AG10803 (cell line): ENCODE measurements at regions not wholly inside any gene's neighbourhood (a gene's known extent, or its start where the extent isn't known, plus 50 kb on each side); places are given as distances from the start of the nearest gene placed in this dataset.

Experiments
- DNase-seq: peaks from one replicate; pipeline ENCODE4 v3.0.0; 2010; ENCODE audit warnings: low read depth
- H3K4me3 ChIP-seq: 2 replicates; pipeline ENCODE4 v1.5.1; 2011; ENCODE audit warnings: mild to moderate bottlenecking, low read length, control low read depth
- TF ChIP-seq, protein P1 (sequence below): conservative IDR thresholded peaks from 2 replicates; pipeline ENCODE4 v1.5.1; 2011; ENCODE audit warnings: mild to moderate bottlenecking, low read length, control low read depth, inconsistent platforms

GRCh38 chr12:83472772-83473171, 786.1 kb downstream of the TMTC2 start:
- H3K4me3 ChIP-seq, result no peak overlapping the region
- TF ChIP-seq, protein P1, sequence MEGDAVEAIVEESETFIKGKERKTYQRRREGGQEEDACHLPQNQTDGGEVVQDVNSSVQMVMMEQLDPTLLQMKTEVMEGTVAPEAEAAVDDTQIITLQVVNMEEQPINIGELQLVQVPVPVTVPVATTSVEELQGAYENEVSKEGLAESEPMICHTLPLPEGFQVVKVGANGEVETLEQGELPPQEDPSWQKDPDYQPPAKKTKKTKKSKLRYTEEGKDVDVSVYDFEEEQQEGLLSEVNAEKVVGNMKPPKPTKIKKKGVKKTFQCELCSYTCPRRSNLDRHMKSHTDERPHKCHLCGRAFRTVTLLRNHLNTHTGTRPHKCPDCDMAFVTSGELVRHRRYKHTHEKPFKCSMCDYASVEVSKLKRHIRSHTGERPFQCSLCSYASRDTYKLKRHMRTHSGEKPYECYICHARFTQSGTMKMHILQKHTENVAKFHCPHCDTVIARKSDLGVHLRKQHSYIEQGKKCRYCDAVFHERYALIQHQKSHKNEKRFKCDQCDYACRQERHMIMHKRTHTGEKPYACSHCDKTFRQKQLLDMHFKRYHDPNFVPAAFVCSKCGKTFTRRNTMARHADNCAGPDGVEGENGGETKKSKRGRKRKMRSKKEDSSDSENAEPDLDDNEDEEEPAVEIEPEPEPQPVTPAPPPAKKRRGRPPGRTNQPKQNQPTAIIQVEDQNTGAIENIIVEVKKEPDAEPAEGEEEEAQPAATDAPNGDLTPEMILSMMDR, result no peak
- DNase-seq, result no peak

DNA sequence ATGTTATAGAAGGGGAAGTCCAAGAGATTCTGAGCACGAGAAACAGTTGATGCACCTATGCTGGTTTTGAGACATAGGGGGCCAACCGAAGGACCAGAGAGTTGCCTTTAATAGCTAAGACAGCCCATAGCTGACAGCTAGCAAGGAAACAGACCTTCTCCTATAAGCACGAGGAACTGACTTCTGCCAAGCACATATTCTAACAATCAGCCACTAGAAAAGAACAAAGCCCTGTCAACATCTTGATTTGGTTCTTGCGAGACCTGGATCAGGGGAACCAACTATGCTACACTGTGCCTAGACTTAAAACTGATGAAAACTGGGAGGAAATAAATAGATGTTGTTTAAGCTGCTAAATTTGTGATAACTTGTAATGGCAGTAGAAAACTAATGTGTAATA, 785.6 kb downstream of the TMTC2 start:
- DNase-seq, result no peak
- no peak overlapping the region for H3K4me3 ChIP-seq
- TF ChIP-seq, protein P1, result no peak

- no peak overlapping the region for H3K4me3 ChIP-seq
- TF ChIP-seq, protein P1, result no peak
- no peak for DNase-seq
Observed at GRCh38 chr12:83471341-83471740, 784.6 kb downstream of the TMTC2 start.

- TF ChIP-seq, protein P1, result no peak
- no peak overlapping the region for H3K4me3 ChIP-seq
- DNase-seq, result no peak
Observed at GRCh38 chr12:83470749-83471148, 784.0 kb downstream of the TMTC2 start.

GRCh38 chr12:83468988-83469908, 782.5 kb downstream of the TMTC2 start:
- no peak overlapping the region for H3K4me3 ChIP-seq
- TF ChIP-seq, protein P1, result no peak
- DNase-seq, result no peak

- TF ChIP-seq, protein P1, result no peak
- no peak for DNase-seq
- no peak overlapping the region for H3K4me3 ChIP-seq
Observed at GRCh38 chr12:83465632-83466031, 778.9 kb downstream of the TMTC2 start.

- TF ChIP-seq, protein P1, result no peak
- no peak for DNase-seq
- no peak overlapping the region for H3K4me3 ChIP-seq
Observed at GRCh38 chr12:83462419-83462818, 775.7 kb downstream of the TMTC2 start.
